NCI-H226 (cell line): ENCODE measurements at regions not wholly inside any gene's neighbourhood (a gene's known extent, or its start where the extent isn't known, plus 50 kb on each side); places are given as distances from the start of the nearest gene placed in this dataset.
"Not testable (repeated sequence)": the region's sequence is repeated elsewhere in the genome, so short reads cannot be mapped to it uniquely, and the experiment has no call there.

Experiments used
- DNase-seq: peaks from one replicate; pipeline ENCODE4 v3.0.0-alpha.2; 2015

DNA sequence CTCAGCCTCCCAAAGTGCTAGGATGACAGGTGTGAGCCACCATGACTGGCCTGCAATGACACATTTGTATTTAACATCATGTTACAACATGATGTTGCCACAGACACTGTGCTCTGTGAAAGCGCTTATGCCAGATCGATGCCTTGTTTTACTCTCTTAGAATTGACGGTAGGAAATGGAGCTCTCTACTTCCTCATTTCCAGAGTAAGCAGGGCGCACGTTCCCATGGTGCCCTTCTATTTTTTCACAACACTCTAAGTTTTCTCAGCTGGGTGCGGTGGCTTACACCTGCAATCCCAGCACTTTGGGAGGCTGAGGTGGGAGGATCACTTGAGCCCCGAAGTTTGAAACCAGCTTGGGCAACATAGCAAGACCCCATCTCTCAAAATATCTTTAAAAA lies 60.7 kb upstream of the DHRSX start:
- DNase-seq: no peak

DNA sequence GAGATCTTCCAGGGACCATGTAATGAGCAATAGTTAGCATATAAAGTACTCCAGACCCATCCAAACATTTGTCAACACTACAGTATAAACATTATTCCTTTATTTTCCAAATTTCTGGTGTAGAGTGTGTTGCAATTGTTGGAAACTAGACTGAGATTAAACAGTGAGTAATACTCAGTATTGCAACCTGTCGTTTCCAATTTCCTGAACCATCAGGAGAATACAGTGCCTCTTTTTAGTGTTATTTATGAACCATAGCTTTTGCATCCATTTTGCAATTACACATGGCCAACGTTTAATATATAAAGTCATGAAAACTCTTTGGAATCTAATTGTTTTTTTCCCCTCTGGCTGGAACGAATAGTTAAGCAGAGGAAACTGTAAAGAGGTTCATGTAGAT lies 58.3 kb upstream of the DHRSX start:
- no peak for DNase-seq

DNA sequence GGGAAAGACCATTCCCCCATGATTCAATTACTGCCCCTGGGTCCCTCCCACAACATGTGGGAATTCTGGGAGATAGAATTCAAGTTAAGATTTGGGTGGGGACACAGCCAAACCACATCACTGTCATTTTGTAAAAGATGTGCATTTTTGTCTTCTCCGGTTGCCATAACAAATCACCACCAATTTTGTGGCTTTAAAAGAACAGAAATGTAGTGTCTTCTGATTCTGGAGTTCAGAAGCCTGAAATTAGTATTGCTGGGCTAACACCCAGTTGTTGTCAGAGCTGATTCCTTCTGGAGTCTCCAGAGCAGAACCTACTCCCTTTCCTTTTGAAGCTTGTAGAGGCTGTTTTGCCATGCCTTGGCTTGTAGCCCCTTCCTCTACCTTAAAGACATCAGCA lies 54.1 kb upstream of the DHRSX start:
- DNase-seq: no peak

DNA sequence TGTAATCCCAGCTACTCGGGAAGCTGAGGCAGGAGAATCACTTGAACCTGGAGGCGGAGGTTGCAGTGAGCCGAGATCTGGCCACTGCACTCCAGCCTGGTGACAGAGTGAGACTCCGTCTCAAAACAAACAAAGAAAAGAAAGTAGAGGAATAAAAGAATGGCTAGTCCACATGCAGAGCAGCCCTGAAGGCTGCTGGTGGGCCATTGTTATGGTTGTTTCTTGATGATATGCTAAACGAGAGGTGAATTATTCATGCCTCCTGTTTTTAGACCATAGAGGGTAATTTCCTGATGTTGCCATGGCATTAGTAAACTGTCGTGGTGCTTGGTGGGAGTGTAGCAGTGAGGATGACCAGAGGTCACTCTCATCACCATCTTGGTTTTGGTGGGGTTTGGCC lies 53.3 kb upstream of the DHRSX start:
- DNase-seq: not testable (repeated sequence)

DNA sequence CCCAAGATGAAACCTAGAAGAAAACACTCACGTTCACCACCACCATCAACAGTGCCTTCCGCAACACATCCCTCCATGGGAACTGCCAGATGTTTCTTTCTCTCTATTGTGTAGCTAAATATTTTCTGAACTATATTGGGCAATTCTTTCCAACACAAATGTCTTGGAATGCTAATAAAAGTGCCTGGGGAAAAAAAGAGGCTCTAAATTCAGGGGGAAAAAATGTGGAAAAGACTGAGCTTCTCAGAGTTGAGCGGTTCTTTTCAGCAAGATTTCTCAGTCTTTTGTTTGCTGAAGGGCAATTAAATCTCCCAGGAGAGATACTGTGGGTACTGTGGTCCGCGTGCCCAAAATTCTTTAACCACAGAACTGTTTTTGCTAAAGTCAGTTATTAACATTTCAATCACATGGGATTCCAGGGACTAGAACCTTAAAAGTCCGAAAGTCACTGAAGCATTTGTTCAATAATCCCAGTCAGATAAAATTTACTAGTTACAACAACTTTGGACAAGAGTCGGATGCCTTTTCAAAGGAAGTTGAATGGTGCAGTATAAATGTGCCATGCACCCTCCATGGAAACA lies 51.9 kb upstream of the DHRSX start:
- DNase-seq: no peak

- no peak for DNase-seq
These were observed 49.7 kb upstream of the DHRSX start for GRCh38 chrX:2550328-2551020.
